ENCODE measurements at regions not wholly inside any gene's neighbourhood (a gene's known extent, or its start where the extent isn't known, plus 50 kb on each side); places are given as distances from the start of the nearest gene placed in this dataset.
"Not testable (repeated sequence)": the region's sequence is repeated elsewhere in the genome, so short reads cannot be mapped to it uniquely, and the experiment has no call there.

DNA sequence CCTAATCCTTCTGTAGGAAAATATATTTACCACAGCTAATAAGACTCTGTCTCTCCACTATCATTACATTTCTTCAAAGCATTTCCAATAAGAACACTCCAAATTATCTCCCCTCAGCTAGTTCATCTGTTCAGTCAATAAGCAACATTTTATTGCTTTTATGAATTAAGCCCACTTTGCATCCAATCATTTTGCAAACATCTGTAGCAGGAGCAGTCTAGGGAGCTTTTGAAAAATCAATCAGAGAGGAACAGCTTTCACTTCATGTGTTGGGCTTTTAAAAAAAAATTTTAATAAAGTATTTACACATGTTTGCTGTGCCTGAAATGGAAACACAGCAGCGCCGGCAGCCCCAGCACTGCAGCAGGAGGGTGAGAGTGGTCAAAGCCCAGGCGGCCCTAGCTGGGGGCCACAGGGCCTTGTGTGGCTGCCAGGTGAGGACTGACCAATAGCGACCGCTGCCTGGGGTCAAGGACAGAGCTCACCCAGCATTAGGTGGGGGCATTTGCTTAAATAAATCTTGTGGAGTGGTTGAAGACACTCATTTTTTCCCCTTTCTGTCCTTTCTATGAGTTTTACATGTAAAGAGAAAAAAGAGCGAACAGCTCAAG, 250.7 kb downstream of the RNF144A start:
- H4K20me1 ChIP-seq (ENCODE audit: insufficient read depth, low read length), result no peaks in the 10 kb centered on the region
- Mint-ChIP-seq H3K27ac (no peak overlapping the region), H3K27me3 (ENCODE audit: low read depth in 3 of 3) (peaks cover 1 to 8% (median 2%) of the 10 kb centered on the region in 3 donors), H3K36me3 (no peaks in the 10 kb centered on the region), H3K4me1 (no peaks in the 10 kb centered on the region), H3K9me3 (no peaks in the 10 kb centered on the region), H3K4me3 (no peak overlapping the region)
- no peaks in the 10 kb centered on the region for H3K27me3 ChIP-seq (ENCODE audit: control insufficient read depth in 2 of 2, insufficient read depth in 2 of 2, low read length in 2 of 2)
- H3K36me3 ChIP-seq (replicated peaks in 1 of 2; ENCODE audit: control insufficient read depth in 1 of 2, insufficient read depth in 2 of 2, low read length in 2 of 2), result no peaks in the 10 kb centered on the region
- no peaks in the 10 kb centered on the region for H3K79me2 ChIP-seq (ENCODE audit: insufficient read depth, low read length)
- H3K4me2 ChIP-seq (replicated peaks; ENCODE audit: extremely low read depth, low read length, poor library complexity, severe bottlenecking), result no peak overlapping the region
- WGBS (ENCODE audit: insufficient coverage), result 94% methylated on average over 4 of the region's 6 CpGs
- TF ChIP-seq, protein P1, sequence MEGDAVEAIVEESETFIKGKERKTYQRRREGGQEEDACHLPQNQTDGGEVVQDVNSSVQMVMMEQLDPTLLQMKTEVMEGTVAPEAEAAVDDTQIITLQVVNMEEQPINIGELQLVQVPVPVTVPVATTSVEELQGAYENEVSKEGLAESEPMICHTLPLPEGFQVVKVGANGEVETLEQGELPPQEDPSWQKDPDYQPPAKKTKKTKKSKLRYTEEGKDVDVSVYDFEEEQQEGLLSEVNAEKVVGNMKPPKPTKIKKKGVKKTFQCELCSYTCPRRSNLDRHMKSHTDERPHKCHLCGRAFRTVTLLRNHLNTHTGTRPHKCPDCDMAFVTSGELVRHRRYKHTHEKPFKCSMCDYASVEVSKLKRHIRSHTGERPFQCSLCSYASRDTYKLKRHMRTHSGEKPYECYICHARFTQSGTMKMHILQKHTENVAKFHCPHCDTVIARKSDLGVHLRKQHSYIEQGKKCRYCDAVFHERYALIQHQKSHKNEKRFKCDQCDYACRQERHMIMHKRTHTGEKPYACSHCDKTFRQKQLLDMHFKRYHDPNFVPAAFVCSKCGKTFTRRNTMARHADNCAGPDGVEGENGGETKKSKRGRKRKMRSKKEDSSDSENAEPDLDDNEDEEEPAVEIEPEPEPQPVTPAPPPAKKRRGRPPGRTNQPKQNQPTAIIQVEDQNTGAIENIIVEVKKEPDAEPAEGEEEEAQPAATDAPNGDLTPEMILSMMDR (IDR thresholded peaks at IDR 0.05), result no peak
- H3K9ac ChIP-seq (ENCODE audit: insufficient read depth, low read length, poor library complexity, severe bottlenecking), result no peak overlapping the region
- intact Hi-C loops (cut with micrococcal nuclease), result no loop called here
- no peaks in the 10 kb centered on the region for H3K4me1 ChIP-seq (ENCODE audit: control insufficient read depth in 1 of 2, insufficient read depth in 2 of 2, low read length in 2 of 2)
- no peak for DNase-seq
- H3K4me3 ChIP-seq (replicated peaks in 1 of 3; ENCODE audit: low read depth in 2 of 3, low read length in 3 of 3), result no peak overlapping the region
- H3K27ac ChIP-seq (ENCODE audit: low read depth in 1 of 2, low read length in 2 of 2), result no peak overlapping the region
- H3K9me3 ChIP-seq (replicated peaks in 1 of 2; ENCODE audit: control insufficient read depth in 1 of 2, insufficient read depth in 1 of 2, low read length in 2 of 2), result no peaks in the 10 kb centered on the region
- H2AFZ ChIP-seq (ENCODE audit: insufficient read depth, low read depth, low read length, poor library complexity, severe bottlenecking), result no peak overlapping the region

DNA sequence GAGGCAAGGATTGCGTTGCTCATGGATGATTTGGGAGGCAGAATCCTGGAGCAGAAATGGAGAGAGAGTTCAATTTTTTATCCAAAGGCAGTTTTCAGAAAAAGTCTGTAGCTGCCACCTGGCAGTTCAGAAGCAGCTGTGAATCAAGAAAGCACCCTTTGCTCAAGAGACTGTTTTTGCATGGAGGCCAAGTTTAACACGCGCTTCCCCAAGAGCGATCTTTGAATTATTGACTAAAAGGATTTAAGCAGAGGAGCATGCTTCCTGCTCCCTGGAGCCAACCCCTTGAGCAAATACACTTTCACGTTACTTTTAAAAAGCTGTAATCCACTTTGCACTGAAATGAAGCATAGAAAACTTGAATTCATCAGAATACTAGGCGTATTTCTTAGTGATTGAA, 252.4 kb downstream of the RNF144A start:
- Mint-ChIP-seq H3K4me3 (no peak overlapping the region), H3K4me1 (no peaks in the 10 kb centered on the region), H3K27me3 (ENCODE audit: low read depth in 3 of 3) (peaks cover 2 to 8% (median 2%) of the 10 kb centered on the region in 3 donors), H3K27ac (no peak overlapping the region), H3K36me3 (no peaks in the 10 kb centered on the region), H3K9me3 (peaks cover 0 to 1% (median 0%) of the 10 kb centered on the region in 7 donors)
- Histone ChIP-seq H3K4me3 (replicated peaks in 1 of 3; ENCODE audit: low read depth in 2 of 3, low read length in 3 of 3) (no peak overlapping the region), H3K4me2 (replicated peaks; ENCODE audit: extremely low read depth, low read length, poor library complexity, severe bottlenecking) (no peak overlapping the region), H3K27me3 (ENCODE audit: control insufficient read depth in 2 of 2, insufficient read depth in 2 of 2, low read length in 2 of 2) (no peaks in the 10 kb centered on the region), H3K9me3 (replicated peaks in 1 of 2; ENCODE audit: control insufficient read depth in 1 of 2, insufficient read depth in 1 of 2, low read length in 2 of 2) (no peaks in the 10 kb centered on the region), H3K9ac (ENCODE audit: insufficient read depth, low read length, poor library complexity, severe bottlenecking) (no peak overlapping the region), H3K27ac (ENCODE audit: low read depth in 1 of 2, low read length in 2 of 2) (no peak overlapping the region), H4K20me1 (ENCODE audit: insufficient read depth, low read length) (no peaks in the 10 kb centered on the region), H3K4me1 (ENCODE audit: control insufficient read depth in 1 of 2, insufficient read depth in 2 of 2, low read length in 2 of 2) (no peaks in the 10 kb centered on the region), H3K79me2 (ENCODE audit: insufficient read depth, low read length) (no peaks in the 10 kb centered on the region), H3K36me3 (replicated peaks in 1 of 2; ENCODE audit: control insufficient read depth in 1 of 2, insufficient read depth in 2 of 2, low read length in 2 of 2) (no peaks in the 10 kb centered on the region), H2AFZ (ENCODE audit: insufficient read depth, low read depth, low read length, poor library complexity, severe bottlenecking) (no peak overlapping the region)
- WGBS (ENCODE audit: insufficient coverage), result 88% methylated on average over 1 of the region's 6 CpGs
- no peak for DNase-seq
- intact Hi-C loops (cut with micrococcal nuclease), result no loop called here
- TF ChIP-seq, protein P1 (IDR thresholded peaks at IDR 0.05), result no peak

DNA sequence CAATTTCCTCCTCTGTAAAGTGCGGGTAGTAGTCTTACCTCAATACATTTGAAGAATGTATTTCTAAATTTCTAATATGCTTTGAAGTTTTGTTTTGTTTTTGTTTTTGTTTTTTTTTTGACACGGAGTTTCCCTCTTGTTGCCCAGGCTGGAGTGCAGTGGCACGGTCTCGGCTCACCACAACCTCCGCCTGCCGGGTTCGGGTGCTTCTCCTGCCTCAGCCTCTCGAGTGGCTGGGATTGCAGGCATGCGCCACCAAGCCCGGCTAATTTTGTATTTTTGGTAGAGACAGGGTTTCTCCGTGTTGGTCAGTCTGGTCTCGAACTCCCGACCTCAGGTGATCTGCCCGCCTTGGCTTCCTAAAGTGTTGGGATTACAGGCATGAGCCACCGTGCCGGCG, 261.8 kb downstream of the RNF144A start:
- H3K4me1 ChIP-seq (ENCODE audit: control insufficient read depth in 1 of 2, insufficient read depth in 2 of 2, low read length in 2 of 2); DNase-seq; H3K27ac ChIP-seq (ENCODE audit: low read depth in 1 of 2, low read length in 2 of 2); intact Hi-C loops (cut with micrococcal nuclease); H3K79me2 ChIP-seq (ENCODE audit: insufficient read depth, low read length); H3K9ac ChIP-seq (ENCODE audit: insufficient read depth, low read length, poor library complexity, severe bottlenecking); H3K4me1 Mint-ChIP-seq; H3K4me2 ChIP-seq (replicated peaks; ENCODE audit: extremely low read depth, low read length, poor library complexity, severe bottlenecking); H3K4me3 ChIP-seq (replicated peaks in 1 of 3; ENCODE audit: low read depth in 2 of 3, low read length in 3 of 3); H3K9me3 Mint-ChIP-seq; H3K27me3 Mint-ChIP-seq (ENCODE audit: low read depth in 3 of 3); H4K20me1 ChIP-seq (ENCODE audit: insufficient read depth, low read length); H3K9me3 ChIP-seq (replicated peaks in 1 of 2; ENCODE audit: control insufficient read depth in 1 of 2, insufficient read depth in 1 of 2, low read length in 2 of 2); H3K36me3 ChIP-seq (replicated peaks in 1 of 2; ENCODE audit: control insufficient read depth in 1 of 2, insufficient read depth in 2 of 2, low read length in 2 of 2); H3K27ac Mint-ChIP-seq; H3K27me3 ChIP-seq (ENCODE audit: control insufficient read depth in 2 of 2, insufficient read depth in 2 of 2, low read length in 2 of 2); H2AFZ ChIP-seq (ENCODE audit: insufficient read depth, low read depth, low read length, poor library complexity, severe bottlenecking); H3K36me3 Mint-ChIP-seq; H3K4me3 Mint-ChIP-seq: not testable (repeated sequence)
- WGBS (ENCODE audit: insufficient coverage), result over 99% methylated on average over 15 of the region's 17 CpGs

Measured in CD14-positive monocyte (primary cell).